ENCODE measurements at regions not wholly inside any gene's neighbourhood (a gene's known extent, or its start where the extent isn't known, plus 50 kb on each side); places are given as distances from the start of the nearest gene placed in this dataset.

- TF ChIP-seq, protein P1, sequence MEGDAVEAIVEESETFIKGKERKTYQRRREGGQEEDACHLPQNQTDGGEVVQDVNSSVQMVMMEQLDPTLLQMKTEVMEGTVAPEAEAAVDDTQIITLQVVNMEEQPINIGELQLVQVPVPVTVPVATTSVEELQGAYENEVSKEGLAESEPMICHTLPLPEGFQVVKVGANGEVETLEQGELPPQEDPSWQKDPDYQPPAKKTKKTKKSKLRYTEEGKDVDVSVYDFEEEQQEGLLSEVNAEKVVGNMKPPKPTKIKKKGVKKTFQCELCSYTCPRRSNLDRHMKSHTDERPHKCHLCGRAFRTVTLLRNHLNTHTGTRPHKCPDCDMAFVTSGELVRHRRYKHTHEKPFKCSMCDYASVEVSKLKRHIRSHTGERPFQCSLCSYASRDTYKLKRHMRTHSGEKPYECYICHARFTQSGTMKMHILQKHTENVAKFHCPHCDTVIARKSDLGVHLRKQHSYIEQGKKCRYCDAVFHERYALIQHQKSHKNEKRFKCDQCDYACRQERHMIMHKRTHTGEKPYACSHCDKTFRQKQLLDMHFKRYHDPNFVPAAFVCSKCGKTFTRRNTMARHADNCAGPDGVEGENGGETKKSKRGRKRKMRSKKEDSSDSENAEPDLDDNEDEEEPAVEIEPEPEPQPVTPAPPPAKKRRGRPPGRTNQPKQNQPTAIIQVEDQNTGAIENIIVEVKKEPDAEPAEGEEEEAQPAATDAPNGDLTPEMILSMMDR (IDR thresholded peaks at IDR 0.05) = no peak
- TF ChIP-seq EP300 (IDR thresholded peaks at IDR 0.05) = no peak
Observed at GRCh38 chr2:204022550-204022949, 86.0 kb downstream of the ICOS start.
